ENCODE measurements at regions not wholly inside any gene's neighbourhood (a gene's known extent, or its start where the extent isn't known, plus 50 kb on each side); places are given as distances from the start of the nearest gene placed in this dataset.

GRCh38 chrX:69089203-69089602 lies 76.0 kb downstream of the PJA1 start:
- H3K4me3 ChIP-seq: no peak overlapping the region
- no peaks in the 10 kb centered on the region for H3K27me3 ChIP-seq
- no peak for DNase-seq
- no peaks in the 10 kb centered on the region for H3K9me3 ChIP-seq
- no peaks in the 10 kb centered on the region for H3K36me3 ChIP-seq

- no peaks in the 10 kb centered on the region for H3K9me3 ChIP-seq
These were observed 76.9 kb downstream of the PJA1 start for GRCh38 chrX:69088171-69088938.

DNA sequence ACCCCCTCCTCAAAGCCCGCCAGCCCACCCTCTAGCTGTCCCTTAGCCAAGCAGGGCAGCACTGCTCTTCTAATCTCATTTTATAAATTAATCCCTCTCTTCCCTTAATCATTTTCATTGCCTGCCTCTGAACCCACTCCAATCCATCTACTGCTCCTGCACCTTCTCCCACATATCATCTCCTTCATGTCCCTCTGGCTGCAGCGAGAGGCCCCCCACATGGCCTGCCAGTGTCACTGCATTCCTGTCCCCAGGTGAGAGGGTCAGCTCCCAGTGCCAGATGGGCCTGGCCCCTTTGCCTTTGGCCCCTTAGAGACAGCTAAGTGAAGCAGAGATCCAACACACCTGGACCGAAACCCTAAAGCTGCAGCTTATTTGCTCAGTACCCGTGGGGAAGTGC lies 79.4 kb downstream of the PJA1 start:
- no peaks in the 10 kb centered on the region for H3K9me3 ChIP-seq
- H3K4me3 ChIP-seq: no peak overlapping the region
- no peaks in the 10 kb centered on the region for H3K36me3 ChIP-seq
- no peak for DNase-seq
- no peaks in the 10 kb centered on the region for H3K27me3 ChIP-seq

More at GRCh38 chrX:69088171-69088938, 76.9 kb downstream of the PJA1 start:
- no peak for DNase-seq
- no peaks in the 10 kb centered on the region for H3K27me3 ChIP-seq
- H3K36me3 ChIP-seq: no peaks in the 10 kb centered on the region
- no peak overlapping the region for H3K4me3 ChIP-seq

GRCh38 chrX:69085151-69085550 lies 80.1 kb downstream of the PJA1 start:
- Histone ChIP-seq H3K36me3 (no peaks in the 10 kb centered on the region), H3K4me3 (no peak overlapping the region), H3K27me3 (no peaks in the 10 kb centered on the region), H3K9me3 (no peaks in the 10 kb centered on the region)
- no peak for DNase-seq

GRCh38 chrX:69083801-69084200 lies 81.5 kb downstream of the PJA1 start:
- H3K27me3 ChIP-seq: no peaks in the 10 kb centered on the region
- H3K36me3 ChIP-seq: no peaks in the 10 kb centered on the region
- H3K4me3 ChIP-seq: no peak overlapping the region
- DNase-seq: no peak
- no peaks in the 10 kb centered on the region for H3K9me3 ChIP-seq

DNA sequence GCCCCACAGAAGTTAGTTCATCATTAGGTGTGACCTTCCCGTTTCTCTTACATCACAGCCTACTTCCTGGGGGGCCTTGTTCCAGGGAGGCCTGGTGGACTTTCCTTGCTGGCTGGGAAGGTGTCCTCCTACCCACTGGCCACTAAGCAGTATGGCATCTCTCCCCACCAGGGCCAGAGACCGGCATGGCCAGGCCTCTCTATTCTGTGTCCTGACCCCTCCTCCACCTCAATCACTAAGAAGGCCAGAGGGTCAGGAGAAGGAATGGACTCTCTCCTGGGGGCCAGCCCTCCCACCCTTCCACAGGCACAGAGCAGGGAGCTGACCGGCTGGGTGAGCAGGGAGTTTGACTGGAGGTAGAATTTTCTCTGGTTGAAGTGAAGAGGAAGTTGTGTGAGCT lies 81.9 kb downstream of the PJA1 start:
- no peak for DNase-seq
- Histone ChIP-seq H3K36me3 (no peaks in the 10 kb centered on the region), H3K9me3 (no peaks in the 10 kb centered on the region), H3K27me3 (no peaks in the 10 kb centered on the region), H3K4me3 (no peak overlapping the region)

DNA sequence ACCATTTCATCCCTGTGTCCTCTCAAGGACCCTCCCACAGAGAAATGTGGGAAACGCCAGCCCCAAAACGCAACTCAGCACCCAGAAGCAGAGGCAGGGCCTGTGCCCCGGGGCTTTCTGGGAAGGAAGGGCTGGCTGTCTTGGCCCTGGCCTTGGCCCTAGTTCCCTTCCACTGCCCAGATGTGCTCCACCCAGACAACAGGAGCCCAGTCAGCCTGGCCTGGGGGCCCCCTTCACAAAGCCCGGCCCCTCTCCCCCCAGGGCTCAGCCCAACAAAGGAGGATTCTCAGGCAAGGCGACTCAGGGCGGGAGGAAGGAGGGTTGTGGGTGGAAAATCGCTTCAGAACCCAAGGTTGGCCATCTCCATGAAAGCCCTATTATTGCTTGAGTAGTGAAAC lies 82.5 kb downstream of the PJA1 start:
- no peaks in the 10 kb centered on the region for H3K27me3 ChIP-seq
- no peaks in the 10 kb centered on the region for H3K36me3 ChIP-seq
- no peaks in the 10 kb centered on the region for H3K9me3 ChIP-seq
- DNase-seq: no peak
- H3K4me3 ChIP-seq: no peak overlapping the region

- Histone ChIP-seq H3K27me3 (no peaks in the 10 kb centered on the region), H3K9me3 (no peaks in the 10 kb centered on the region), H3K4me3 (no peak overlapping the region), H3K36me3 (no peaks in the 10 kb centered on the region)
- no peak for DNase-seq
These were observed 83.0 kb downstream of the PJA1 start for GRCh38 chrX:69082055-69082752.

DNA sequence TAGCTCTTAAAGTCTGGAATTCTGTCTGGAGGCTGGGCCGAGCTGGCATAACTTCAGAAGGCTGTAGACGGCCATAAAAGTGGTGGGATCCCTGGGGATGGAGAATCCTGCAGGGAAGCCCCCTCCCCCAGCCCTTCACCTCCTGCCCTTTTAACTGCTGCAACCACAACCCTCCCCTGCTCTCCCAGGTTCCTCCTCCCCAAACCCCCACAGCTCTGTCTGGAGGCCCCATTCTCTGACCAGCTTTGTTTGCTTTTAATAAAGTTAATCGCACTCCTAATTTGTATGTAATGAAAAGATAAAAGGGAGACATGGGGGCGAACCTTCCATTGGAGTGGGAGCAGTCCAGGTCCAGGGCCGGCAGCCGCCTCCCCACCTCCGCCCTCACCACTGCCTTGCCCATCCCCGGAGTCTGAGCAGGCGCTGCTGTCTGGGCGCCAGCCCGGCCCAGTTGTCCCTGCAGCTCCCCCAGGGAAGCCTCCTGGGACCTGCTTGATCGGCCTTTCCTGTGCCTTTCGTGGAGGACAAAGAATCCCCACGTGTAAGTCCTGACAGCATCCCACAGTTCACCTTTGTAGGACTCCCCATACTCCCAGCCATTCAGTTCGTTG lies 84.3 kb downstream of the PJA1 start:
- Histone ChIP-seq H3K4me3 (no peak overlapping the region), H3K27me3 (no peaks in the 10 kb centered on the region), H3K9me3 (no peaks in the 10 kb centered on the region), H3K36me3 (no peaks in the 10 kb centered on the region)
- DNase-seq: no peak

DNA sequence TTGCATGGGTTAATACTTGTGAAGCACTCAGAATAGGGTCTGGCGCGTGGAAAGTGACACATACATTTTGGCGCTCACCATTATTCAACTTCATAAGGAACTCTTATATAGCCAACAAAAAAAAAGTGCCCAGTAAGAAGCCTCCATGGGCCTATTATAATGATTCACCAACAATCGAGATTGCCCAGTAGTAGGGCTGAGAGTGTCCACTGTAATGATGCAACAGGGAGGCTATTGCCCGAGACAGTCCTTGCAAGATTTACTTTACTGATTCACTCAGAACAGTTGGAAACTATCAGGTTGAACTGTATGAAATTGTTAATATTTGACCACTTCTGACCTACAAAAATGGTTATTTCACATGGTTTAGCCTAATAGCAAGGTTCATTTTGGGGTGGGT lies 86.0 kb downstream of the PJA1 start:
- Histone ChIP-seq H3K4me3 (no peak overlapping the region), H3K27me3 (no peaks in the 10 kb centered on the region), H3K36me3 (no peaks in the 10 kb centered on the region), H3K9me3 (no peaks in the 10 kb centered on the region)
- DNase-seq: no peak

GRCh38 chrX:69077895-69078455 lies 87.3 kb downstream of the PJA1 start:
- Histone ChIP-seq H3K4me3 (no peak overlapping the region), H3K9me3 (no peaks in the 10 kb centered on the region), H3K27me3 (no peaks in the 10 kb centered on the region), H3K36me3 (no peaks in the 10 kb centered on the region)
- DNase-seq: no peak

GRCh38 chrX:69076088-69076487 lies 89.2 kb downstream of the PJA1 start:
- H3K9me3 ChIP-seq: no peaks in the 10 kb centered on the region
- H3K36me3 ChIP-seq: no peaks in the 10 kb centered on the region
- H3K4me3 ChIP-seq: no peak overlapping the region
- no peak for DNase-seq
- H3K27me3 ChIP-seq: no peaks in the 10 kb centered on the region

DNA sequence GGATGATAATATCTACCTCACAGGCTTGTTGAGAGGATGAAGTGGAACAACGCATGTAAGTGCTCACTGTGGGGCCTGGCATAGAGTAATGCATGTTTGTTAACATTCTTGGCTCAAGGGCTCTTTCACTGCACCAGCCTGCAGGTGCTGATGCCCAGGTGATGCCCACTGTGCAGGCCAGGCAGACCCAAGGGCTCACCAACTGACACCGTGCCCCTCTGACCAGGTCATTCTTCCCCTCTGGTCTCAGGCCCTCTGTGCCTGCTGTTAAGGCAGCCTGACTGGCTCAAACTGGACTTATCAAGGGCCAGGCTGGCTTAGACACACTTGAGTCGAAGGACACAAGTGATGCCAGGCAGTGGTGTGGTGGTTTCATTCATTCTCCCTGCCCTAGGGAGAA lies 90.5 kb downstream of the PJA1 start:
- DNase-seq: no peak
- Histone ChIP-seq H3K9me3 (no peaks in the 10 kb centered on the region), H3K27me3 (no peaks in the 10 kb centered on the region), H3K36me3 (no peaks in the 10 kb centered on the region), H3K4me3 (no peak overlapping the region)

GRCh38 chrX:69073721-69074120 lies 91.5 kb downstream of the PJA1 start:
- no peaks in the 10 kb centered on the region for H3K36me3 ChIP-seq
- H3K4me3 ChIP-seq: no peak overlapping the region
- H3K9me3 ChIP-seq: no peaks in the 10 kb centered on the region
- H3K27me3 ChIP-seq: no peaks in the 10 kb centered on the region
- DNase-seq: no peak

GRCh38 chrX:69073241-69073640 lies 92.0 kb downstream of the PJA1 start:
- H3K36me3 ChIP-seq: no peaks in the 10 kb centered on the region
- no peaks in the 10 kb centered on the region for H3K27me3 ChIP-seq
- DNase-seq: no peak
- H3K9me3 ChIP-seq: no peaks in the 10 kb centered on the region
- H3K4me3 ChIP-seq: no peak overlapping the region

DNA sequence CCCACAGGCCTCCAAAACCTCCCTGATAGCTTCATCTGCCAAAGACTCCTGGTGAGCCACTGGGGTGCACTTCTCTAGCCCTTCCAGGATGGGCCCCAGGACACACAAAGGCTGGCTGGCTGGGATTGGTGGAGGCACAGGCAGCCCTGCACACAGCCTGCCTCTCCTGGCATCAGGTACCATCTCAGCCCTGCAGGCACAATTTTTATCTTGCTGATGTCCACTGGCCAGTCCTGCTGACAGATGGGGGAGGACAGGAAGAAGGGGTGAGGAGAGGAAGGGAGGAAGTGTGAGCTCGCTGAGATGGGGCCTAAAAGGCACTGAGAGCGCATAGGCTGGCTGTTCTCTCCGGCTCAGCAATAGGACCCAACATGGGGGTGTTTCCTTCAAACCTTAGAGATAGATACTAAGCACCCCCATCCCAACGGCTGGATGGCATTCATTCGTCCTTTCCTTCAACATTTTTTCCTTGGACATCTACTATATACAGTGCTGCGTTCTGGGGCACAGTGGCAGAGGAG lies 92.7 kb downstream of the PJA1 start:
- no peaks in the 10 kb centered on the region for H3K9me3 ChIP-seq
- no peak overlapping the region for H3K4me3 ChIP-seq
- no peaks in the 10 kb centered on the region for H3K36me3 ChIP-seq
- DNase-seq: no peak
- H3K27me3 ChIP-seq: no peaks in the 10 kb centered on the region

GRCh38 chrX:69070949-69071650 lies 94.2 kb downstream of the PJA1 start:
- Histone ChIP-seq H3K4me3 (no peak overlapping the region), H3K36me3 (no peaks in the 10 kb centered on the region), H3K9me3 (no peaks in the 10 kb centered on the region), H3K27me3 (no peaks in the 10 kb centered on the region)
- DNase-seq: no peak

Measured in MG63 (cell line).